GM12892 (cell line): ENCODE measurements at regions not wholly inside any gene's neighbourhood (a gene's known extent, or its start where the extent isn't known, plus 50 kb on each side); places are given as distances from the start of the nearest gene placed in this dataset.

Experiments used
- POLR2A ChIP-seq: IDR thresholded peaks from 2 replicates; pipeline ENCODE4 v1.6.1; 2011; ENCODE audit warnings: low read depth, low read length, control low read depth
- POLR2AphosphoS5 ChIP-seq: IDR thresholded peaks from 2 replicates; pipeline ENCODE4 v1.6.1; 2011; ENCODE audit warnings: low read depth, low read length, control low read depth
- TAF1 ChIP-seq: IDR thresholded peaks from 2 replicates; pipeline ENCODE4 v1.6.1; 2011; ENCODE audit warnings: low read depth, mild to moderate bottlenecking, control low read depth, low read length, borderline replicate concordance

DNA sequence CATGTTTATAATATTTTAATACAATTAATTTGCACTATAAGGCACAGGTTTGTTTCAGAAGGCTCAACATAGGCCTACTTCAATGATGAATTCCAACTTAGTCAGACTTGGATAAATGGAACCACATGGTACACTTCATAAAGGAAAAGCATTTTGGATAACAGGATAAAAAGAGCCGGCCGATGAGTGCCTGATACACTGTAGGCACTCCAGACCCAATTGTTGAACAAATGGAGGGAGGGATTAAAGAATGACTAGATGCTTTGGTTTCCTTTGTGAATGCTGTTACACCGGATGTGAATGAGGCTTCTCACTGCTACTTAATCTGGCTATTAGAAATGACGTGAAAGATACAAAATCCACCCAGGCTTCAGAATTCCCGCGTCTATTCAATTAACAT, 104.1 kb upstream of the KCTD1 start:
- no peak for TF ChIP-seq POLR2A
- no peak for TF ChIP-seq TAF1
- no peak for TF ChIP-seq POLR2AphosphoS5
